MM.1S (cell line): ENCODE measurements at regions not wholly inside any gene's neighbourhood (a gene's known extent, or its start where the extent isn't known, plus 50 kb on each side); places are given as distances from the start of the nearest gene placed in this dataset.

Source experiments
- DNase-seq: peaks from one replicate; pipeline ENCODE4 v3.0.0-alpha.2; 2015
- H2AFZ ChIP-seq: fragments of 300-600 bp; sonication (generic); 2 replicates; pipeline ENCODE4 v1.6.0; 2016; ENCODE audit warnings: antibody characterized with exemption, low read length
- H3F3A ChIP-seq: fragments of 300-600 bp; sonication (generic); 2 replicates; pipeline ENCODE4 v1.6.1; 2016; ENCODE audit warnings: mild to moderate bottlenecking, antibody characterized with exemption, low read length, moderate library complexity, mixed read lengths; ENCODE audit not compliant: insufficient read depth
- H3K27ac ChIP-seq: fragments of 300-600 bp; sonication (generic); 2 replicates; pipeline ENCODE4 v1.5.1; 2016; ENCODE audit warnings: mild to moderate bottlenecking, low read length
- H3K27me3 ChIP-seq: fragments of 300-600 bp; sonication (generic); replicated peaks from 2 replicates; pipeline ENCODE4 v1.6.0; 2016; ENCODE audit warnings: low read length; ENCODE audit not compliant: insufficient read depth
- H3K36me3 ChIP-seq: fragments of 300-600 bp; sonication (generic); replicated peaks from 2 replicates; pipeline ENCODE4 v1.6.1; 2016; ENCODE audit warnings: mild to moderate bottlenecking, low read length, mixed read lengths; ENCODE audit not compliant: insufficient read depth
- H3K4me1 ChIP-seq: fragments of 300-600 bp; sonication (generic); 2 replicates; pipeline ENCODE4 v1.6.1; 2016; ENCODE audit warnings: low read length, mixed read lengths
- H3K4me2 ChIP-seq: fragments of 300-600 bp; sonication (generic); 2 replicates; pipeline ENCODE4 v1.6.0; 2016; ENCODE audit warnings: low read depth, low read length
- H3K4me3 ChIP-seq: fragments of 300-600 bp; sonication (generic); 2 replicates; pipeline ENCODE4 v1.5.1; 2016; ENCODE audit warnings: low read length, mixed read lengths
- H3K79me2 ChIP-seq: fragments of 300-600 bp; sonication (generic); 2 replicates; pipeline ENCODE4 v1.6.1; 2016; ENCODE audit warnings: mixed run types, low read length, mixed read lengths
- H3K9ac ChIP-seq: fragments of 300-600 bp; sonication (generic); 2 replicates; pipeline ENCODE4 v1.6.1; 2016; ENCODE audit warnings: low read length, mixed read lengths
- H3K9me2 ChIP-seq: fragments of 300-600 bp; sonication (generic); replicated peaks from 2 replicates; pipeline ENCODE4 v1.6.1; 2016; ENCODE audit warnings: mild to moderate bottlenecking, low read length, mixed read lengths; ENCODE audit not compliant: insufficient read depth
- H3K9me3 ChIP-seq: fragments of 300-600 bp; sonication (generic); replicated peaks from 2 replicates; pipeline ENCODE4 v1.6.1; 2016; ENCODE audit warnings: mild to moderate bottlenecking, low read length, mixed read lengths; ENCODE audit not compliant: insufficient read depth
- H4K20me1 ChIP-seq: fragments of 300-600 bp; sonication (generic); 2 replicates; pipeline ENCODE4 v1.6.1; 2016; ENCODE audit warnings: mild to moderate bottlenecking, low read length, moderate library complexity, mixed read lengths; ENCODE audit not compliant: insufficient read depth
- EZH2 ChIP-seq: fragments of 300-600 bp; sonication (generic); optimal IDR thresholded peaks from 2 replicates; pipeline ENCODE3; 2017; ENCODE audit warnings: low read depth, mild to moderate bottlenecking, antibody characterized with exemption, low read length, mixed read lengths
- EZH2phosphoT487 ChIP-seq: fragments of 300-600 bp; sonication (generic); IDR thresholded peaks from 2 replicates; pipeline ENCODE4 v1.6.1; 2018; ENCODE audit warnings: antibody characterized with exemption, low read length
- TF ChIP-seq, protein P1 (sequence below): fragments of 300-600 bp; sonication (generic); IDR thresholded peaks from 2 replicates; pipeline ENCODE4 v1.5.1; 2016; ENCODE audit warnings: antibody characterized with exemption, low read length, mixed read lengths

DNA sequence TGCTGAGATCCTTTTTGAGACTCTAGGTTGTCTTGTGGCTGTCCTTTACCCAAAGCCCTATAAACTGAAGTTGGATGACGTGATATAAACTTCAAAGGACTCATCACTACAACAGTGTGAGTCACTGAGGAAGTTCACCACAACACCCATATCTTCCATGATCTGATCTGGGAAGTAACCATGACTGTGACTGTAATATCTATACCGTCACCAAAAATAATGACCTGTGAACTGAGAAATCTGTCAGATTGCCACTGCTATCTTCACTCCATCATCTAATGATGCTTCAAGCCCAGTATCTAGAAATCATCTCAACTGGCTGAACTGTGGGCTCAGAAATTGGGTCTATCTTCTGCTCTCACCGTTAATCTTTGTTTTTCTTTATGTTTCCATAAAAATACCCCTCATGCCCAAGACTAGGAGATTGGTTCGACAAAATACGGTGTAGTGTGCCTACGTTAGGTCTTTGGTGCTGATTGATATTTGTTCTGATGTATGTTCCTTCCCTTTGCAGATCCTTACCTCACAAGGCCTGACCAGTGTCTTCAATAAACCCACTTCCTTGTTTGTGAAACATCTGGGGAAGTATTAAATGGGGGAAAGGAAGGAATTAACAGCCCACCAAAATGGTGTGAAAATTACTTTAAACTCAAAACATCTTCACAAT is 78.2 kb downstream of the MYL12B start:
- Histone ChIP-seq H3K9ac (no peak overlapping the region), H3K9me2 (no peaks in the 10 kb centered on the region), H3K27ac (no peak overlapping the region), H2AFZ (no peak overlapping the region), H3K9me3 (no peaks in the 10 kb centered on the region), H3K79me2 (no peaks in the 10 kb centered on the region), H3K4me2 (no peak overlapping the region), H3K36me3 (no peaks in the 10 kb centered on the region), H3K27me3 (no peaks in the 10 kb centered on the region), H3K4me1 (no peaks in the 10 kb centered on the region), H3F3A (no peaks in the 10 kb centered on the region), H3K4me3 (no peak overlapping the region), H4K20me1 (no peaks in the 10 kb centered on the region)
- DNase-seq = no peak
- TF ChIP-seq EZH2 (no peak), EZH2phosphoT487 (no peak)
- TF ChIP-seq, protein P1, sequence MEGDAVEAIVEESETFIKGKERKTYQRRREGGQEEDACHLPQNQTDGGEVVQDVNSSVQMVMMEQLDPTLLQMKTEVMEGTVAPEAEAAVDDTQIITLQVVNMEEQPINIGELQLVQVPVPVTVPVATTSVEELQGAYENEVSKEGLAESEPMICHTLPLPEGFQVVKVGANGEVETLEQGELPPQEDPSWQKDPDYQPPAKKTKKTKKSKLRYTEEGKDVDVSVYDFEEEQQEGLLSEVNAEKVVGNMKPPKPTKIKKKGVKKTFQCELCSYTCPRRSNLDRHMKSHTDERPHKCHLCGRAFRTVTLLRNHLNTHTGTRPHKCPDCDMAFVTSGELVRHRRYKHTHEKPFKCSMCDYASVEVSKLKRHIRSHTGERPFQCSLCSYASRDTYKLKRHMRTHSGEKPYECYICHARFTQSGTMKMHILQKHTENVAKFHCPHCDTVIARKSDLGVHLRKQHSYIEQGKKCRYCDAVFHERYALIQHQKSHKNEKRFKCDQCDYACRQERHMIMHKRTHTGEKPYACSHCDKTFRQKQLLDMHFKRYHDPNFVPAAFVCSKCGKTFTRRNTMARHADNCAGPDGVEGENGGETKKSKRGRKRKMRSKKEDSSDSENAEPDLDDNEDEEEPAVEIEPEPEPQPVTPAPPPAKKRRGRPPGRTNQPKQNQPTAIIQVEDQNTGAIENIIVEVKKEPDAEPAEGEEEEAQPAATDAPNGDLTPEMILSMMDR = no peak

GRCh38 chr18:3340682-3341097 is 78.8 kb downstream of the MYL12B start:
- no peak overlapping the region for H3K4me2 ChIP-seq
- DNase-seq = no peak
- no peaks in the 10 kb centered on the region for H3F3A ChIP-seq
- H3K9ac ChIP-seq = no peak overlapping the region
- no peaks in the 10 kb centered on the region for H3K9me3 ChIP-seq
- H4K20me1 ChIP-seq = no peaks in the 10 kb centered on the region
- no peaks in the 10 kb centered on the region for H3K4me1 ChIP-seq
- no peaks in the 10 kb centered on the region for H3K36me3 ChIP-seq
- H3K9me2 ChIP-seq = no peaks in the 10 kb centered on the region
- no peak for TF ChIP-seq EZH2phosphoT487
- no peak for TF ChIP-seq EZH2
- TF ChIP-seq, protein P1 = no peak
- H2AFZ ChIP-seq = no peak overlapping the region
- H3K27ac ChIP-seq = no peak overlapping the region
- no peaks in the 10 kb centered on the region for H3K79me2 ChIP-seq
- no peaks in the 10 kb centered on the region for H3K27me3 ChIP-seq
- H3K4me3 ChIP-seq = no peak overlapping the region

DNA sequence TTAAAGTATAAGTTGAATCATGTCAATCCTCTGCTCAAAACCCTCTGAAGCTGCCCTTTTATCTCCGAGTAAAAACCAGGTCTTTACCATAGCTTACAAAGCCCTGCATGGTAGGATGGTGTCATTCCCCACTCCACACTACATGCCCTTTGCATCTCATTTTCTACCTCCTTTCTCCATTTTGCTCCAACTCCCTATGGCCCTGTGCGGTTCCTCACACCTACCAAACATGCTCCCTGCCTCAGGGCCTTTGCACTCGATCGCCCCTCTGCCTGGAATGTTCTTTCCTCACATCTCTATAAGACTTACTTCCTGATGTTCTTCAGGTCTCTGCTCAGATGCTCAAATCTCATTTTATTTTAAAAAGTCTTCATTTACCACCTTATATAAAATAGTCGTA is 80.7 kb downstream of the MYL12B start:
- Histone ChIP-seq H3K9me2 (no peaks in the 10 kb centered on the region), H3K4me1 (no peaks in the 10 kb centered on the region), H3K79me2 (no peaks in the 10 kb centered on the region), H3K9me3 (no peaks in the 10 kb centered on the region), H3K4me2 (no peak overlapping the region), H3K27me3 (no peaks in the 10 kb centered on the region), H4K20me1 (no peaks in the 10 kb centered on the region), H3F3A (no peaks in the 10 kb centered on the region), H3K27ac (no peak overlapping the region), H3K9ac (no peak overlapping the region), H3K36me3 (no peaks in the 10 kb centered on the region), H3K4me3 (no peak overlapping the region), H2AFZ (no peak overlapping the region)
- no peak for TF ChIP-seq EZH2phosphoT487
- TF ChIP-seq EZH2 = no peak
- TF ChIP-seq, protein P1 = no peak
- no peak for DNase-seq
